Panc1 (cell line): ENCODE measurements at regions not wholly inside any gene's neighbourhood (a gene's known extent, or its start where the extent isn't known, plus 50 kb on each side); places are given as distances from the start of the nearest gene placed in this dataset.

Experiments used
- ATAC-seq: fragments of 200-7000 bp; cut with Tn5 transposase; 2 replicates; pipeline ENCODE4 v1.9.1; 2020; ENCODE audit warnings: mild to moderate bottlenecking, moderate library complexity
- BruUV-seq: library from RNA; stranded (reverse); fragments of 400-500 nt; replicated peaks from 2 replicates; lab custom pipeline; 2021; lab: Mats Ljungman, UMichigan
- CTCF ChIA-PET: fragments of 300-600 bp; sonication (Branson Sonifier 250); formaldehyde crosslinking; loops from one replicate; lab custom pipeline; 2022; ENCODE audit warnings: antibody characterized with exemption; lab: Charles Lee
- POLR2A ChIA-PET: fragments of 300-600 bp; sonication (Branson Sonifier 250); formaldehyde crosslinking; loops from one replicate; lab custom pipeline; 2022; ENCODE audit warnings: antibody characterized with exemption; lab: Charles Lee
- DNase-seq: peaks from one replicate; pipeline ENCODE4 v3.0.0-alpha.2; 2010; ENCODE audit warnings: low read depth, low spot score
- H3K27ac ChIP-seq: 2 replicates; pipeline ENCODE4 v1.5.1; 2011; ENCODE audit warnings: mild to moderate bottlenecking, low read length, inconsistent platforms
- H3K27me3 ChIP-seq: fragments of 200-500 bp; sonication (Bioruptor generic); 2 replicates; pipeline ENCODE4 v1.6.0; 2014; ENCODE audit warnings: low read length, inconsistent platforms; ENCODE audit not compliant: control insufficient read depth, insufficient read depth
- H3K36me3 ChIP-seq: fragments of 200-500 bp; sonication (Bioruptor generic); 2 replicates; pipeline ENCODE4 v1.5.1; 2014; ENCODE audit warnings: inconsistent platforms, mild to moderate bottlenecking, low read length, moderate library complexity; ENCODE audit not compliant: control insufficient read depth, insufficient read depth
- H3K4me1 ChIP-seq: 2 replicates; pipeline ENCODE4 v1.5.1; 2011; ENCODE audit warnings: inconsistent platforms, mild to moderate bottlenecking, low read length, moderate library complexity; ENCODE audit not compliant: control insufficient read depth, insufficient read depth
- H3K4me3 ChIP-seq, 2 experiments: 2 replicates each; pipeline ENCODE4 v1.5.1; 2011 to 2012; ENCODE audit warnings: low read depth in 2 of 2, low read length in 2 of 2, mild to moderate bottlenecking in 2 of 2, inconsistent platforms in 1 of 2, moderate library complexity in 1 of 2
- H3K9me3 ChIP-seq: fragments of 200-500 bp; sonication (Bioruptor generic); 2 replicates; pipeline ENCODE4 v1.5.1; 2014; ENCODE audit warnings: low read depth, mild to moderate bottlenecking, inconsistent platforms, low read length, moderate library complexity; ENCODE audit not compliant: control insufficient read depth, insufficient read depth
- POLR2AphosphoS5 ChIP-seq: IDR thresholded peaks from 2 replicates; pipeline ENCODE4 v1.6.1; 2012; ENCODE audit warnings: mild to moderate bottlenecking, low read depth, low read length, moderate library complexity
- SIN3A ChIP-seq: IDR thresholded peaks from 2 replicates; pipeline ENCODE4 v1.6.1; 2012; ENCODE audit warnings: low read depth, mild to moderate bottlenecking, low read length, moderate library complexity, borderline replicate concordance; ENCODE audit not compliant: insufficient read depth
- TCF7L2 ChIP-seq: IDR thresholded peaks from 2 replicates; pipeline ENCODE4 v1.6.1; 2011; ENCODE audit warnings: mild to moderate bottlenecking, low read depth, low read length, inconsistent platforms
- in situ Hi-C: cut with HindIII; loops from 2 replicates; pipeline ENCODE4 v1.10.0; 2016; ENCODE audit warnings: low sequenced_read_pairs, low pct_unique_long_range_greater_than_20kb
- intact Hi-C: fragments of 100-400 bp; cut with micrococcal nuclease; formaldehyde crosslinking; loops from one replicate; pipeline ENCODE4 v1.10.0; 2022; ENCODE audit not compliant: unreplicated experiment
- TF ChIP-seq, protein P1 (sequence below): fragments of 450-650 bp; IDR thresholded peaks from 2 replicates; pipeline ENCODE4 v1.5.1; 2017; ENCODE audit warnings: mild to moderate bottlenecking
- TF ChIP-seq, protein P2 (sequence below), 2 experiments: IDR thresholded peaks; 2 replicates each; pipeline ENCODE4 v1.6.1; 2011 to 2012; ENCODE audit warnings: low read depth in 2 of 2, control low read depth in 1 of 2, low read length in 1 of 2, mild to moderate bottlenecking in 1 of 2, moderate library complexity in 1 of 2; ENCODE audit not compliant: insufficient read depth in 1 of 2

DNA sequence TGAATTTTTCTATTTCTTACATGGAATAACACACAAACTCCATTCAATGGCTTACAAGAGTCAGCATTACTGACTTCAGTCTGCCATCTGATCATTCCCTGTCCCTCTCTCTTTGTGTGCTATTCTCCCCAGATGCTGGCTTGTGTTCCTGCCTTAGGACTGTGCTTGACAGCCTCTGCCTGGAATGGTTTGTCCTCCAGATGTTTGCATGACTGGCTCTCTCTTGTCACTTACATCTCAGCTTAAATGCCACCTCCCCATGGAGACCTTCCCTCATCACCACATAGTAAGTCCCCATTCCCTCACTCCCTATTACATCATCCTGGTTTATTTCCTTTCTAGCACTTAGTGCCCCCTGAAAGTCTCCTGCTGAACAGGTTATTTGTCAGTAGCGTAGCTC lies 181.6 kb downstream of the KTN1 start:
- ChIA-PET CTCF (no interaction called here), POLR2A (no interaction called here)
- no peak for TF ChIP-seq TCF7L2
- TF ChIP-seq POLR2AphosphoS5 = no peak
- TF ChIP-seq, protein P1, sequence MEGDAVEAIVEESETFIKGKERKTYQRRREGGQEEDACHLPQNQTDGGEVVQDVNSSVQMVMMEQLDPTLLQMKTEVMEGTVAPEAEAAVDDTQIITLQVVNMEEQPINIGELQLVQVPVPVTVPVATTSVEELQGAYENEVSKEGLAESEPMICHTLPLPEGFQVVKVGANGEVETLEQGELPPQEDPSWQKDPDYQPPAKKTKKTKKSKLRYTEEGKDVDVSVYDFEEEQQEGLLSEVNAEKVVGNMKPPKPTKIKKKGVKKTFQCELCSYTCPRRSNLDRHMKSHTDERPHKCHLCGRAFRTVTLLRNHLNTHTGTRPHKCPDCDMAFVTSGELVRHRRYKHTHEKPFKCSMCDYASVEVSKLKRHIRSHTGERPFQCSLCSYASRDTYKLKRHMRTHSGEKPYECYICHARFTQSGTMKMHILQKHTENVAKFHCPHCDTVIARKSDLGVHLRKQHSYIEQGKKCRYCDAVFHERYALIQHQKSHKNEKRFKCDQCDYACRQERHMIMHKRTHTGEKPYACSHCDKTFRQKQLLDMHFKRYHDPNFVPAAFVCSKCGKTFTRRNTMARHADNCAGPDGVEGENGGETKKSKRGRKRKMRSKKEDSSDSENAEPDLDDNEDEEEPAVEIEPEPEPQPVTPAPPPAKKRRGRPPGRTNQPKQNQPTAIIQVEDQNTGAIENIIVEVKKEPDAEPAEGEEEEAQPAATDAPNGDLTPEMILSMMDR = no peak
- TF ChIP-seq SIN3A = no peak
- TF ChIP-seq, protein P2, sequence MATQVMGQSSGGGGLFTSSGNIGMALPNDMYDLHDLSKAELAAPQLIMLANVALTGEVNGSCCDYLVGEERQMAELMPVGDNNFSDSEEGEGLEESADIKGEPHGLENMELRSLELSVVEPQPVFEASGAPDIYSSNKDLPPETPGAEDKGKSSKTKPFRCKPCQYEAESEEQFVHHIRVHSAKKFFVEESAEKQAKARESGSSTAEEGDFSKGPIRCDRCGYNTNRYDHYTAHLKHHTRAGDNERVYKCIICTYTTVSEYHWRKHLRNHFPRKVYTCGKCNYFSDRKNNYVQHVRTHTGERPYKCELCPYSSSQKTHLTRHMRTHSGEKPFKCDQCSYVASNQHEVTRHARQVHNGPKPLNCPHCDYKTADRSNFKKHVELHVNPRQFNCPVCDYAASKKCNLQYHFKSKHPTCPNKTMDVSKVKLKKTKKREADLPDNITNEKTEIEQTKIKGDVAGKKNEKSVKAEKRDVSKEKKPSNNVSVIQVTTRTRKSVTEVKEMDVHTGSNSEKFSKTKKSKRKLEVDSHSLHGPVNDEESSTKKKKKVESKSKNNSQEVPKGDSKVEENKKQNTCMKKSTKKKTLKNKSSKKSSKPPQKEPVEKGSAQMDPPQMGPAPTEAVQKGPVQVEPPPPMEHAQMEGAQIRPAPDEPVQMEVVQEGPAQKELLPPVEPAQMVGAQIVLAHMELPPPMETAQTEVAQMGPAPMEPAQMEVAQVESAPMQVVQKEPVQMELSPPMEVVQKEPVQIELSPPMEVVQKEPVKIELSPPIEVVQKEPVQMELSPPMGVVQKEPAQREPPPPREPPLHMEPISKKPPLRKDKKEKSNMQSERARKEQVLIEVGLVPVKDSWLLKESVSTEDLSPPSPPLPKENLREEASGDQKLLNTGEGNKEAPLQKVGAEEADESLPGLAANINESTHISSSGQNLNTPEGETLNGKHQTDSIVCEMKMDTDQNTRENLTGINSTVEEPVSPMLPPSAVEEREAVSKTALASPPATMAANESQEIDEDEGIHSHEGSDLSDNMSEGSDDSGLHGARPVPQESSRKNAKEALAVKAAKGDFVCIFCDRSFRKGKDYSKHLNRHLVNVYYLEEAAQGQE (IDR thresholded peaks at IDR 0.05; ENCODE audit: insufficient read depth in 1 of 2, low read depth in 2 of 2, low read length in 1 of 2) = no peak
- Histone ChIP-seq H3K36me3 (no peaks in the 10 kb centered on the region), H3K27ac (no peak overlapping the region), H3K4me3 (no peak overlapping the region), H3K4me1 (no peaks in the 10 kb centered on the region), H3K27me3 (no peaks in the 10 kb centered on the region), H3K9me3 (no peaks in the 10 kb centered on the region)
- in situ Hi-C loops = no loop called here
- BruUV-seq = no TSS peak
- intact Hi-C loops = no loop called here
- no peak for ATAC-seq
- no peak for DNase-seq

DNA sequence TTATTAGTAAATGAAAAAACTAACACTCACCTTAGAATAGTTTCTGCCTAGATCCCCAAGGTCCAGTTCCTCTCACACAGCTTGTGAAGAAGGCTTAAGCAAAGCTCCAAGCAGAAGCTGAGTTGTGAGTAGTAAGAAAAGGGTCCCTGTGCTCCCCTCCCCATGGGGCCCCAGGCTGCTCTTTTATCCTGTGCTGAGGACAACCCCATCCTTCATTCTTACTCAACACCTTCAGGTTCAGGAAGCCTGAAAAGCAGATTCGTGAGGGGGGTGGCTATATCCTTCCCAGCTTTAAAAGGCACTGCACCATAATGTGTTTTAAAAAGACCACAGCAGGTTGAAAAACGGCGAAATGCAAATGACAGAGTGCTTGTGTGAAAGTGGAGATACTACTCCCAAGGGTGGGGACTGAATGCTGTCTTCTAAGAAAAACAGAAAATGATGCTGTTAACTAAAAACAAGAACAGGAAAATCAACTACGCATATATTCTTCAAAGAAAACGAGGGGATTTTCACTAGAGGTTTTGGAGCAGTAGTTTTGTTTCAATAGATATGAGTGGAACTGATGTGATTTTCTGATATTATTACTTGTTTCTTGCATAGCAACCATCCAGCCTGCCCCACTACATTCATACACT lies 182.7 kb downstream of the KTN1 start:
- ChIA-PET POLR2A (no interaction called here), CTCF (no interaction called here)

More for the DNA sequence above, 182.7 kb downstream of the KTN1 start:
- Histone ChIP-seq H3K27me3 (no peaks in the 10 kb centered on the region), H3K36me3 (no peaks in the 10 kb centered on the region), H3K27ac (no peak overlapping the region), H3K4me3 (no peak overlapping the region), H3K9me3 (no peaks in the 10 kb centered on the region), H3K4me1 (no peaks in the 10 kb centered on the region)
- TF ChIP-seq POLR2AphosphoS5 (no peak), SIN3A (no peak), TCF7L2 (no peak)
- TF ChIP-seq, protein P1 = no peak
- TF ChIP-seq, protein P2 (IDR thresholded peaks at IDR 0.05; ENCODE audit: insufficient read depth in 1 of 2, low read depth in 2 of 2, low read length in 1 of 2) = no peak
- intact Hi-C loops = no loop called here
- in situ Hi-C loops = no loop called here
- DNase-seq (no peak), ATAC-seq (no peak)
- BruUV-seq = no TSS peak
